Endothelial cell (in vitro differentiated cells): ENCODE measurements at regions not wholly inside any gene's neighbourhood (a gene's known extent, or its start where the extent isn't known, plus 50 kb on each side); places are given as distances from the start of the nearest gene placed in this dataset.

ENCODE experiments used
- DNase-seq: peaks from one replicate; pipeline ENCODE4 v3.0.0; 2021; ENCODE audit warnings: low spot score
- H3K27ac Mint-ChIP-seq: one replicate; pipeline ENCODE4 v1.8.0; 2021; ENCODE audit warnings: mixed read lengths, inconsistent platforms; ENCODE audit not compliant: unreplicated experiment
- H3K27me3 Mint-ChIP-seq: one replicate; pipeline ENCODE4 v1.8.0; 2021; ENCODE audit warnings: mild to moderate bottlenecking, moderate library complexity, mixed read lengths, inconsistent platforms; ENCODE audit not compliant: unreplicated experiment
- H3K36me3 Mint-ChIP-seq: one replicate; pipeline ENCODE4 v1.8.0; 2021; ENCODE audit warnings: mild to moderate bottlenecking, low read depth, mixed read lengths, inconsistent platforms; ENCODE audit not compliant: unreplicated experiment
- H3K4me1 Mint-ChIP-seq: one replicate; pipeline ENCODE4 v1.8.0; 2021; ENCODE audit warnings: mild to moderate bottlenecking, mixed read lengths, inconsistent platforms; ENCODE audit not compliant: unreplicated experiment
- H3K4me3 Mint-ChIP-seq: one replicate; pipeline ENCODE4 v1.8.0; 2021; ENCODE audit warnings: mild to moderate bottlenecking, mixed read lengths, inconsistent platforms; ENCODE audit not compliant: unreplicated experiment
- H3K9me3 Mint-ChIP-seq: one replicate; pipeline ENCODE4 v1.8.0; 2021; ENCODE audit warnings: mixed read lengths, inconsistent platforms; ENCODE audit not compliant: unreplicated experiment
- TF ChIP-seq, protein P1 (sequence below): fragments of 200-600 bp; sonication (generic); IDR thresholded peaks from one replicate; pipeline ENCODE4 v1.5.0; 2021; ENCODE audit warnings: antibody characterized with exemption; ENCODE audit not compliant: unreplicated experiment

GRCh38 chr10:124342821-124343170 lies 75.9 kb downstream of the OAT start:
- DNase-seq, result no peak
- TF ChIP-seq, protein P1, sequence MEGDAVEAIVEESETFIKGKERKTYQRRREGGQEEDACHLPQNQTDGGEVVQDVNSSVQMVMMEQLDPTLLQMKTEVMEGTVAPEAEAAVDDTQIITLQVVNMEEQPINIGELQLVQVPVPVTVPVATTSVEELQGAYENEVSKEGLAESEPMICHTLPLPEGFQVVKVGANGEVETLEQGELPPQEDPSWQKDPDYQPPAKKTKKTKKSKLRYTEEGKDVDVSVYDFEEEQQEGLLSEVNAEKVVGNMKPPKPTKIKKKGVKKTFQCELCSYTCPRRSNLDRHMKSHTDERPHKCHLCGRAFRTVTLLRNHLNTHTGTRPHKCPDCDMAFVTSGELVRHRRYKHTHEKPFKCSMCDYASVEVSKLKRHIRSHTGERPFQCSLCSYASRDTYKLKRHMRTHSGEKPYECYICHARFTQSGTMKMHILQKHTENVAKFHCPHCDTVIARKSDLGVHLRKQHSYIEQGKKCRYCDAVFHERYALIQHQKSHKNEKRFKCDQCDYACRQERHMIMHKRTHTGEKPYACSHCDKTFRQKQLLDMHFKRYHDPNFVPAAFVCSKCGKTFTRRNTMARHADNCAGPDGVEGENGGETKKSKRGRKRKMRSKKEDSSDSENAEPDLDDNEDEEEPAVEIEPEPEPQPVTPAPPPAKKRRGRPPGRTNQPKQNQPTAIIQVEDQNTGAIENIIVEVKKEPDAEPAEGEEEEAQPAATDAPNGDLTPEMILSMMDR, result no peak
- no peaks in the 10 kb centered on the region for H3K9me3 Mint-ChIP-seq
- H3K4me3 Mint-ChIP-seq, result no peak overlapping the region
- H3K36me3 Mint-ChIP-seq, result no peaks in the 10 kb centered on the region
- no peaks in the 10 kb centered on the region for H3K4me1 Mint-ChIP-seq
- peaks cover 3% of the 10 kb centered on the region for H3K27me3 Mint-ChIP-seq
- H3K27ac Mint-ChIP-seq, result no peak overlapping the region

DNA sequence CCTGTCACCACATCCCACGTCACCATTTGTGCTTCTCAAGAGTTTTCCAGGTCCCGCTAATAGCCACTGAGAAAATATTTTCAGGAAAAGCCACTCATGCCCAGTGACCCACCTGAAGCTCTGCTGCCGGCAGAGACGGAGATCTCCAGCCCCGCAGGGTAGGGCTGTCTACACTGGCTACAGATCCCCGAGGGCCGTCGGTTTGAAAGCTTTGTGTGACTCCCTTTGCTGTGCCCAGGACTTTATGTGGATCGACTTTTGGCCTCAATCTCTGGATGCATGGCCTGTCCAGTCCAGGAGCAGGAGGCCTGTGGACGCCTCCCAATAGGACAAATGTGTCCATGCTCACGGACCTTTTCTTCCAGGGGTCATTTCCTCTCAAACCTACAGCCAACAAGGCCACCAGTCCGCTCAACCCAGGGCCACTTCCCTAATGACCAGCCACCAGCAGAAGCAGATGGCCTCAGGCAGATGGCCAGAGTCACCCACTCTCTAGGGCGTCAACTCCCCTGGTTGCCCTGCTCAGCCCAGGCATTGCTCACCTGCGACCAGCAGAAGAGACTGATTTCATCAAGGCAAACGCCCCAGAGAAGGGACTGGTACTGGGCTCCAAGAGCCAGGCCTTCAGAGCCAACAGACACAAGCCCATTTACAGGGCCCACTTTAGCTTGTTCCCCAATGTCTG lies 76.4 kb downstream of the OAT start:
- no peaks in the 10 kb centered on the region for H3K36me3 Mint-ChIP-seq
- TF ChIP-seq, protein P1, result no peak
- no peak for DNase-seq
- no peaks in the 10 kb centered on the region for H3K9me3 Mint-ChIP-seq
- H3K4me3 Mint-ChIP-seq, result no peak overlapping the region
- H3K4me1 Mint-ChIP-seq, result no peaks in the 10 kb centered on the region
- peaks cover 3% of the 10 kb centered on the region for H3K27me3 Mint-ChIP-seq
- H3K27ac Mint-ChIP-seq, result no peak overlapping the region

DNA sequence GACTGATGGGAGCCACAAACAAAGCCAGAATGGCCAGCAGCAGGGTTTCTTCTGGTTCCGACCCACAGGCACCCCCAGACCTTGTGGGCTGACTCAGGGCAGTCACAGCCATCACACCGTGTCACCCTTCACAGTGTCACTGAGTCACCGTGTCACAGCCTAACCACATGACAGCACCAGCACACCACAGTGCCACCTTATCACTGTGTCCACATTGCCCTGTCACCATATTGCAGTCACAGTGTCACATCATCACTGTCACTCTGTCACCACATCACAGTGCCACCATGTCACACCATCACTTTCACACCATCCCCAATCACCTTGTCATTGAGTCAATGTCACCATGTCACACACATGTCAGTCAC lies 77.0 kb downstream of the OAT start:
- Mint-ChIP-seq H3K4me1 (no peaks in the 10 kb centered on the region), H3K9me3 (no peaks in the 10 kb centered on the region), H3K4me3 (no peak overlapping the region), H3K27me3 (peaks cover 3% of the 10 kb centered on the region), H3K36me3 (no peaks in the 10 kb centered on the region), H3K27ac (no peak overlapping the region)
- TF ChIP-seq, protein P1, result no peak
- no peak for DNase-seq

- no peak for DNase-seq
- TF ChIP-seq, protein P1, result no peak
- Mint-ChIP-seq H3K9me3 (no peaks in the 10 kb centered on the region), H3K36me3 (no peaks in the 10 kb centered on the region), H3K4me3 (no peak overlapping the region), H3K4me1 (no peaks in the 10 kb centered on the region), H3K27me3 (peaks cover 3% of the 10 kb centered on the region), H3K27ac (no peak overlapping the region)
Observed at GRCh38 chr10:124340033-124340760, 78.5 kb downstream of the OAT start.
